Heart left ventricle (tissue), 13 donors: ENCODE measurements at regions not wholly inside any gene's neighbourhood (a gene's known extent, or its start where the extent isn't known, plus 50 kb on each side); places are given as distances from the start of the nearest gene placed in this dataset.

Experiments used
- POLR2A ChIP-seq, 2 donors: fragments of 450-650 bp; IDR thresholded peaks; one replicate each; pipeline ENCODE4 v1.6.1; 2017; ENCODE audit warnings: antibody characterized with exemption in 2 of 2, mild to moderate bottlenecking in 2 of 2, moderate library complexity in 2 of 2
- TF ChIP-seq, protein P1 (sequence below), 12 donors: fragments of 200-600 bp; sonication (generic) in 4 of 12; IDR thresholded peaks; one replicate each; pipeline versions ENCODE4 v1.5.0 to v1.8.0; 2018 to 2022; ENCODE audit warnings: antibody characterized with exemption in 12 of 12, mild to moderate bottlenecking in 5 of 12
- donor health status: ischemic (EF 13 %, LVEDD 7.1; RV severe dilation, severe dysfunction).
- donor health status: DM: no; HTN: yes; CAD: no.
- donor health status: DM: no; HTN: no; CAD: no.
- donor health status: ischemic (EF 25% LVEDD 6.9; RV normal size, moderate dysfunction).
- donor health status: ischemic (EF 25% LVEDD 5.7; RV mildly dilated, moderate dysfunction).
- donor health status: ischemic (EF 35%, LVEDD 5.7; RV mildly dilated, moderate dysfunction).
- donor health status: nonischemic (EF 11% LVEDD 7.7; RV severe dilation, severe dysfunction).
- donor health status: DM: yes; HTN: yes; CAD: no.
- donor health status: PGD.
- donor health status: ischemic (EF 29% LVEDD 5.4; RV normal size, mild dysfunction).
- donor health status: nonischemic (EF 23%, LVEDD 6.1; RV moderate dilation, normal function).

- TF ChIP-seq, protein P1, sequence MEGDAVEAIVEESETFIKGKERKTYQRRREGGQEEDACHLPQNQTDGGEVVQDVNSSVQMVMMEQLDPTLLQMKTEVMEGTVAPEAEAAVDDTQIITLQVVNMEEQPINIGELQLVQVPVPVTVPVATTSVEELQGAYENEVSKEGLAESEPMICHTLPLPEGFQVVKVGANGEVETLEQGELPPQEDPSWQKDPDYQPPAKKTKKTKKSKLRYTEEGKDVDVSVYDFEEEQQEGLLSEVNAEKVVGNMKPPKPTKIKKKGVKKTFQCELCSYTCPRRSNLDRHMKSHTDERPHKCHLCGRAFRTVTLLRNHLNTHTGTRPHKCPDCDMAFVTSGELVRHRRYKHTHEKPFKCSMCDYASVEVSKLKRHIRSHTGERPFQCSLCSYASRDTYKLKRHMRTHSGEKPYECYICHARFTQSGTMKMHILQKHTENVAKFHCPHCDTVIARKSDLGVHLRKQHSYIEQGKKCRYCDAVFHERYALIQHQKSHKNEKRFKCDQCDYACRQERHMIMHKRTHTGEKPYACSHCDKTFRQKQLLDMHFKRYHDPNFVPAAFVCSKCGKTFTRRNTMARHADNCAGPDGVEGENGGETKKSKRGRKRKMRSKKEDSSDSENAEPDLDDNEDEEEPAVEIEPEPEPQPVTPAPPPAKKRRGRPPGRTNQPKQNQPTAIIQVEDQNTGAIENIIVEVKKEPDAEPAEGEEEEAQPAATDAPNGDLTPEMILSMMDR (IDR thresholded peaks at IDR 0.05), result no peak
- TF ChIP-seq POLR2A (IDR thresholded peaks at IDR 0.05), result no peak
These were observed 78.4 kb upstream of the TMEM252 start for GRCh38 chr9:68619072-68619471.
